Thymus (tissue), 11 donors: ENCODE measurements at regions not wholly inside any gene's neighbourhood (a gene's known extent, or its start where the extent isn't known, plus 50 kb on each side); places are given as distances from the start of the nearest gene placed in this dataset.

Experiments
- DNase-seq, 9 donors: peaks; one replicate each; pipeline ENCODE4 v3.0.0-alpha.2; 2013; ENCODE audit warnings: low spot score in 9 of 9, low read depth in 6 of 9, missing footprints in 1 of 9
- H3K27ac ChIP-seq, 2 donors: one replicate each; pipeline ENCODE4 v1.5.1; 2013; ENCODE audit warnings: control low read depth in 1 of 2, low read depth in 1 of 2, low read length in 1 of 2, mild to moderate bottlenecking in 1 of 2, moderate library complexity in 1 of 2
- H3K27me3 ChIP-seq, 2 donors: one replicate each; pipeline ENCODE4 v1.5.1; 2013; ENCODE audit warnings: low read length in 1 of 2; ENCODE audit not compliant: control insufficient read depth in 2 of 2, insufficient read depth in 1 of 2
- H3K36me3 ChIP-seq, 2 donors: one replicate each; pipeline ENCODE4 v1.5.1; 2013; ENCODE audit warnings: low read length in 1 of 2, mild to moderate bottlenecking in 1 of 2, moderate library complexity in 1 of 2; ENCODE audit not compliant: control insufficient read depth in 2 of 2, insufficient read depth in 2 of 2
- H3K4me1 ChIP-seq, 2 donors: one replicate each; pipeline ENCODE4 v1.5.1; 2013; ENCODE audit warnings: low read length in 2 of 2; ENCODE audit not compliant: control insufficient read depth in 2 of 2, insufficient read depth in 2 of 2
- H3K4me3 ChIP-seq, 2 donors: one replicate each; pipeline ENCODE4 v1.5.1; 2013; ENCODE audit warnings: low read length in 2 of 2, control low read depth in 1 of 2, mild to moderate bottlenecking in 1 of 2
- H3K9me3 ChIP-seq, 2 donors: one replicate each; pipeline ENCODE4 v1.5.1; 2013; ENCODE audit warnings: low read length in 1 of 2, mild to moderate bottlenecking in 1 of 2; ENCODE audit not compliant: control insufficient read depth in 2 of 2, insufficient read depth in 1 of 2
- WGBS: extraction: QIAGEN DNeasy Blood & Tissue Kit; methylation state at CpG from one replicate; pipeline ENCODE4 v1.1.7; 2013; 5-methylcytosine and 5-hydroxymethylcytosine counted together
- donor health status: healthy.

DNA sequence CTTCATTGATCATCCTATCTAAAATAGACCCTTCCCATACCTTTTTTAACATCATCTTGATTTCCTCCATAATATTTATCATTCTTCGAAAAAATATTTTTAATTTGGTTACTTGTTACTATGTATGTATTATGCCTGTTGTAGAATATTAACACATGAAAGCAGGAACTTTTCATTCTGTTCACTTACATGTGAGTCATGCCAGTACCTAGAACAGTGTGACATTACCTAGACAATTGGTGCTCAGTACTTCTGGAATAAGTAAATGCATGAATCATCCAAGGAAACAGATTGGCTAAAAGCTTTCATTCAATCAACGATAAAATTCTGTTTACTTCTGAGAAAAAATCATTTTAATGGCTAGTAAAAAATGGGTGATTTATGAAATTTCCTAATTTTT, 76.4 kb downstream of the CXXC4 start:
- DNase-seq: no peak
- Histone ChIP-seq H3K4me3 (no peak overlapping the region), H3K9me3 (no peaks in the 10 kb centered on the region), H3K4me1 (no peaks in the 10 kb centered on the region), H3K27me3 (no peaks in the 10 kb centered on the region), H3K36me3 (no peaks in the 10 kb centered on the region), H3K27ac (no peak overlapping the region)
- WGBS: 94% methylated on average over 2 of the region's 2 CpGs

DNA sequence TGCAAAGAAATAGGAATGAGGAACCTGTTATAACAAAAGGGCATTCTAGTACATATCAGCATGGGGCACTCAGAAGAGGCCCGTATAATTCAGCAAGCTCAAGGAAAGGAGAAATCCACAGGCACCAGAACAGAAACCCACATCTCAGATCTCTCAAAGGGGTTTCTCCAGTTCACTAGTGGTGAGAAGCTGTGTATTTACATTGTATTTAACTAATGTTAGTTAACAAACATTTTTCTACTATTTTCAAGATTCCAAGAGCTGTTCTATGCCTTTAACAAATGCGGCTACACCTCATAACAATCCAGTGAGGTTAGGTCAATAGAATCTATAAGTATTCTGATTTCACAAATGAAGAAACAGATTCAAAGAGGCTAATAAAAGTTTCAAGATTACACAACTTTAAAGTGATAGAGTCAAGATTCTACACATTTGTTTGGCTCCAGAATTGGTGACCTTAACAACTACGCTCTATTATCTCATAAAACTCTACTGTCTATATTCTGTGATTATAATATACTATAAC, 77.3 kb downstream of the CXXC4 start:
- no peak overlapping the region for H3K4me3 ChIP-seq
- no peaks in the 10 kb centered on the region for H3K27me3 ChIP-seq
- H3K4me1 ChIP-seq: no peaks in the 10 kb centered on the region
- H3K27ac ChIP-seq: no peak overlapping the region
- H3K36me3 ChIP-seq: no peaks in the 10 kb centered on the region
- H3K9me3 ChIP-seq: no peaks in the 10 kb centered on the region
- 88% methylated on average over 3 of the region's 3 CpGs for WGBS
- no peak for DNase-seq

- Histone ChIP-seq H3K36me3 (no peaks in the 10 kb centered on the region), H3K27ac (no peak overlapping the region), H3K27me3 (no peaks in the 10 kb centered on the region), H3K4me1 (no peaks in the 10 kb centered on the region), H3K4me3 (no peak overlapping the region), H3K9me3 (no peaks in the 10 kb centered on the region)
- DNase-seq: no peak
Measured at GRCh38 chr4:104416725-104417356, 77.9 kb downstream of the CXXC4 start.

DNA sequence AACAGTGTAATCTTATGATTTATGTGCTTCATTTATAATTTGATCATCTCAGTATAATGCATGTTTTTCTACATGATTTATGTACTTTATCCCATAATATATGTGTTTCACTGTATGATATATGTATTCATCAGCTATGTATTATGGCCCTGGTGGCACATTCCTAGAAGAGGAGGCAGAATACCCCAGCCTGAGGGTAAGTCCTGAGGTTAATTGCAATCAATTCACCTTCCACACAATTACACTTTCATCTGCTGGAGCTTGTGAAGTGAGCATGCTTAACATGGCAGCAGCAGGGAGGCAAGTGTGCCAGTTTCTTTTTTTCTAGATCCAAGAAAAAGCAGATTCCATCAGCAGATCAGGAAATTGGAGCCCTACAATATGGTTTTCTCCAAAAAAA, 81.2 kb downstream of the CXXC4 start:
- no peak overlapping the region for H3K27ac ChIP-seq
- H3K4me3 ChIP-seq: no peak overlapping the region
- no peaks in the 10 kb centered on the region for H3K9me3 ChIP-seq
- H3K36me3 ChIP-seq: no peaks in the 10 kb centered on the region
- no peaks in the 10 kb centered on the region for H3K4me1 ChIP-seq
- no peak for DNase-seq
- no peaks in the 10 kb centered on the region for H3K27me3 ChIP-seq

DNA sequence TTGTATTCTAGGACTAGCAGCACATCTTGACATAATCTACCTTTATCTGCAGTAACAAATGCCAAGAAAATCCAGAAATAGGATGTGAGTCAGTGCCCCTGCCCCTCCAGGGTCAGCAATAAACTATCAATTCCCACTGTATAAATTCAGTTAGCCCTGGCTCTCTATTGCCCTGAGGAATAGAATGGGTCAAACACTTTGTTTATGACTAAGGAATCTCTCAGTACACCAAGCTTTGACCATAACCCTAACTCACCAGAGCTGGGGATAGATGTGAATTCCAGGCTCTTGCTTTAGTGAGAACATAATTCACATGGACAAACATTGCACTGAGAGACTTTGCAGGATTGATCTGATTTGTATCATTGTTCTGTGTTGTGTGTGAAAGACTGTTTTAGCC, 82.3 kb downstream of the CXXC4 start:
- Histone ChIP-seq H3K36me3 (no peaks in the 10 kb centered on the region), H3K9me3 (no peaks in the 10 kb centered on the region), H3K27me3 (no peaks in the 10 kb centered on the region), H3K27ac (no peak overlapping the region), H3K4me1 (no peaks in the 10 kb centered on the region), H3K4me3 (no peak overlapping the region)
- DNase-seq: no peak

GRCh38 chr4:104411502-104411901, 83.2 kb downstream of the CXXC4 start:
- Histone ChIP-seq H3K27me3 (no peaks in the 10 kb centered on the region), H3K4me1 (no peaks in the 10 kb centered on the region), H3K4me3 (no peak overlapping the region), H3K9me3 (no peaks in the 10 kb centered on the region), H3K36me3 (no peaks in the 10 kb centered on the region), H3K27ac (no peak overlapping the region)
- no peak for DNase-seq
- whole genome bisulfite sequencing: 98% methylated on average over 2 of the region's 2 CpGs

DNA sequence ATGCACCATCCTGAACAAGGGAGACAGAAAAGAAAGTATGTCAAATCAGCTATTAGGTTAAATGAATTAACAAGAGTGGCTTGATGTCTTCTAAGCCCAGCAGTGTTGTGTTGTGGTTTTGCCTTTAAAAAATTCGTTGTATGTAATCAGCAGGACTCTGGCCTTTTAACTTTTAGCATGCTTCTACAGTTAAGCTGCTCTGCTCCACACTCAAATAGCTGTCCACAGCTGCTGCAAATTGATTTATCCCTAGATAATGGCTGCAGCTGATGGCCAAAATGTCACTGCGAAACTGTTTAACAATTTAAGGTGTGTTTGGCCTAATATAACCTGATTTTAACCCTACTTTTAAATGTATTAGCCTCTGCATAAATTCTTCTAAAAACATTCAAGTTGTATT, 85.8 kb downstream of the CXXC4 start:
- Histone ChIP-seq H3K27ac (no peak overlapping the region), H3K4me3 (no peak overlapping the region), H3K9me3 (no peaks in the 10 kb centered on the region), H3K27me3 (no peaks in the 10 kb centered on the region), H3K4me1 (no peaks in the 10 kb centered on the region), H3K36me3 (no peaks in the 10 kb centered on the region)
- 76% methylated on average over 2 of the region's 2 CpGs for WGBS
- no peak for DNase-seq

- 81% methylated on average over 6 of the region's 6 CpGs for WGBS
- Histone ChIP-seq H3K4me3 (no peak overlapping the region), H3K27ac (no peak overlapping the region), H3K4me1 (no peaks in the 10 kb centered on the region), H3K27me3 (no peaks in the 10 kb centered on the region), H3K9me3 (no peaks in the 10 kb centered on the region), H3K36me3 (no peaks in the 10 kb centered on the region)
- no peak for DNase-seq
Measured at GRCh38 chr4:104404361-104404760, 90.3 kb downstream of the CXXC4 start.

DNA sequence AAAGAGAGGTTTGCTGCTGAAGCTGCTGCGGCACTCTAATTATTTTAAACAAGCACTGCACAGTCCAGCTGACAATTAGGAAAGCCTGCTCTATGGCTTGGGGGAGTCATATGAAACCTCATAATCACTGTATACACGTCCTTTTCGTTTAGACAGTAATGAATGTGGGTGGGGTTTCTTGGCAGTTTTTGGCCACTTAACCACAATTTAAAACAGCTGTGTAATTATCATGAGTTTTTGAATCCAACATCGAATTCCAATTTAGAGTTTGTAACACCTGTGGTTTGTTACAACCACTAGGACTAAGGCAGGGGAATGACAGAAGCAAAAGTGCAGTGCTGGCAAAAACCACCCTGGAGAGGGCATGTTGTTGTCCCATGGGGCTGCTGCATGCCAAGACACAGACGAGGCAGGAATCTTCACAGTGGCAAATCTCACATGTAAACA, 99.5 kb downstream of the CXXC4 start:
- Histone ChIP-seq H3K4me1 (no peaks in the 10 kb centered on the region), H3K4me3 (no peak overlapping the region), H3K27me3 (no peaks in the 10 kb centered on the region), H3K36me3 (no peaks in the 10 kb centered on the region), H3K9me3 (peaks cover 0 to 4% of the 10 kb centered on the region in 2 donors), H3K27ac (no peak overlapping the region)
- 77% methylated on average over 5 of the region's 5 CpGs for WGBS
- no peak for DNase-seq
